ENCODE measurements at regions not wholly inside any gene's neighbourhood (a gene's known extent, or its start where the extent isn't known, plus 50 kb on each side); places are given as distances from the start of the nearest gene placed in this dataset.

DNA sequence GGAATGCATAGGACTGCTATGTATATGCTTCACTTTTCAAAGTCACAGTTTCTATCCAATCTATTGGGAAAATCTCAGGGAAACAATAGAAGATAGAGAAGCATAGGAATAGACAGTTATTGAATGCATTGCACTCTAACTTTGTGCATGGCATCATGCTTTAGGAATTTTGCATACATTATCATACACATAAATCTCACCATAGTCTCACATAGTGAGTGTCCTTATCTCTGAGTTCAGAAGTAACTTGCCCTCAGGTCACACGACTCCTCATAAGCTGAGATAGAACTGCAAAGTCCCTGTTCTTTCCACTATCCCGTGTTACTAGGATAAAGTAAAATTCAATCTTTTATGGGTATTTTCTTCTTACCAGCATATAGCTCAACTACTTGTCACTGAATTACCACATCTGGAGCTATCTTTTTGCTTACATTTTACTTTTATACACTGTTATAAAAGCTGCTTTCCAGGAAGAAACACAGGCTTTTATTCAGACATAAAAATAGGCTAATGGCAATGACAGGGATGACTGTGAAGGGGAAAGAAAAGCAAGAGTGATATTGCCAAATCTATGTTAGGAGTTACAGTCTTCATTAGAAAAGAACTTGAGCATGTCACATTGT lies 666.9 kb downstream of the XIRP2 start:
- no peak for ATAC-seq
- no peaks in the 10 kb centered on the region for H3K4me1 ChIP-seq (ENCODE audit: control insufficient read depth, insufficient read depth, low read length)
- in situ Hi-C loops (cut with HindIII; ENCODE audit: low pct_unique_long_range_greater_than_20kb, low sequenced_read_pairs) (no loop called here), intact Hi-C loops (cut with micrococcal nuclease; ENCODE audit: unreplicated experiment) (no loop called here)
- no peaks in the 10 kb centered on the region for H3K9me3 ChIP-seq (ENCODE audit: control insufficient read depth, insufficient read depth, low read depth, low read length)
- CTCF ChIA-PET = no interaction called here
- H3K36me3 ChIP-seq (ENCODE audit: control insufficient read depth, insufficient read depth, low read length) = no peaks in the 10 kb centered on the region
- no peak overlapping the region for H3K4me3 ChIP-seq (ENCODE audit: low read depth in 2 of 2, low read length in 2 of 2)
- H3K27ac ChIP-seq (ENCODE audit: low read length) = no peak overlapping the region
- TF ChIP-seq TCF7L2 (IDR thresholded peaks at IDR 0.05; ENCODE audit: low read depth, low read length) = no peak
- TF ChIP-seq, protein P1, sequence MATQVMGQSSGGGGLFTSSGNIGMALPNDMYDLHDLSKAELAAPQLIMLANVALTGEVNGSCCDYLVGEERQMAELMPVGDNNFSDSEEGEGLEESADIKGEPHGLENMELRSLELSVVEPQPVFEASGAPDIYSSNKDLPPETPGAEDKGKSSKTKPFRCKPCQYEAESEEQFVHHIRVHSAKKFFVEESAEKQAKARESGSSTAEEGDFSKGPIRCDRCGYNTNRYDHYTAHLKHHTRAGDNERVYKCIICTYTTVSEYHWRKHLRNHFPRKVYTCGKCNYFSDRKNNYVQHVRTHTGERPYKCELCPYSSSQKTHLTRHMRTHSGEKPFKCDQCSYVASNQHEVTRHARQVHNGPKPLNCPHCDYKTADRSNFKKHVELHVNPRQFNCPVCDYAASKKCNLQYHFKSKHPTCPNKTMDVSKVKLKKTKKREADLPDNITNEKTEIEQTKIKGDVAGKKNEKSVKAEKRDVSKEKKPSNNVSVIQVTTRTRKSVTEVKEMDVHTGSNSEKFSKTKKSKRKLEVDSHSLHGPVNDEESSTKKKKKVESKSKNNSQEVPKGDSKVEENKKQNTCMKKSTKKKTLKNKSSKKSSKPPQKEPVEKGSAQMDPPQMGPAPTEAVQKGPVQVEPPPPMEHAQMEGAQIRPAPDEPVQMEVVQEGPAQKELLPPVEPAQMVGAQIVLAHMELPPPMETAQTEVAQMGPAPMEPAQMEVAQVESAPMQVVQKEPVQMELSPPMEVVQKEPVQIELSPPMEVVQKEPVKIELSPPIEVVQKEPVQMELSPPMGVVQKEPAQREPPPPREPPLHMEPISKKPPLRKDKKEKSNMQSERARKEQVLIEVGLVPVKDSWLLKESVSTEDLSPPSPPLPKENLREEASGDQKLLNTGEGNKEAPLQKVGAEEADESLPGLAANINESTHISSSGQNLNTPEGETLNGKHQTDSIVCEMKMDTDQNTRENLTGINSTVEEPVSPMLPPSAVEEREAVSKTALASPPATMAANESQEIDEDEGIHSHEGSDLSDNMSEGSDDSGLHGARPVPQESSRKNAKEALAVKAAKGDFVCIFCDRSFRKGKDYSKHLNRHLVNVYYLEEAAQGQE (IDR thresholded peaks at IDR 0.05; ENCODE audit: insufficient read depth in 1 of 2, low read depth in 2 of 2, low read length in 1 of 2) = no peak
- TF ChIP-seq SIN3A (IDR thresholded peaks at IDR 0.05; ENCODE audit: borderline replicate concordance, insufficient read depth, low read depth, low read length) = no peak
- TF ChIP-seq, protein P2, sequence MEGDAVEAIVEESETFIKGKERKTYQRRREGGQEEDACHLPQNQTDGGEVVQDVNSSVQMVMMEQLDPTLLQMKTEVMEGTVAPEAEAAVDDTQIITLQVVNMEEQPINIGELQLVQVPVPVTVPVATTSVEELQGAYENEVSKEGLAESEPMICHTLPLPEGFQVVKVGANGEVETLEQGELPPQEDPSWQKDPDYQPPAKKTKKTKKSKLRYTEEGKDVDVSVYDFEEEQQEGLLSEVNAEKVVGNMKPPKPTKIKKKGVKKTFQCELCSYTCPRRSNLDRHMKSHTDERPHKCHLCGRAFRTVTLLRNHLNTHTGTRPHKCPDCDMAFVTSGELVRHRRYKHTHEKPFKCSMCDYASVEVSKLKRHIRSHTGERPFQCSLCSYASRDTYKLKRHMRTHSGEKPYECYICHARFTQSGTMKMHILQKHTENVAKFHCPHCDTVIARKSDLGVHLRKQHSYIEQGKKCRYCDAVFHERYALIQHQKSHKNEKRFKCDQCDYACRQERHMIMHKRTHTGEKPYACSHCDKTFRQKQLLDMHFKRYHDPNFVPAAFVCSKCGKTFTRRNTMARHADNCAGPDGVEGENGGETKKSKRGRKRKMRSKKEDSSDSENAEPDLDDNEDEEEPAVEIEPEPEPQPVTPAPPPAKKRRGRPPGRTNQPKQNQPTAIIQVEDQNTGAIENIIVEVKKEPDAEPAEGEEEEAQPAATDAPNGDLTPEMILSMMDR (IDR thresholded peaks at IDR 0.05) = no peak
- no peak for TF ChIP-seq POLR2AphosphoS5 (IDR thresholded peaks at IDR 0.05; ENCODE audit: low read depth, low read length)
- BruUV-seq (replicated peaks) = no TSS peak
- DNase-seq (ENCODE audit: low read depth, low spot score) = no peak
- no peaks in the 10 kb centered on the region for H3K27me3 ChIP-seq (ENCODE audit: control insufficient read depth, insufficient read depth, low read length)
- POLR2A ChIA-PET = no interaction called here

DNA sequence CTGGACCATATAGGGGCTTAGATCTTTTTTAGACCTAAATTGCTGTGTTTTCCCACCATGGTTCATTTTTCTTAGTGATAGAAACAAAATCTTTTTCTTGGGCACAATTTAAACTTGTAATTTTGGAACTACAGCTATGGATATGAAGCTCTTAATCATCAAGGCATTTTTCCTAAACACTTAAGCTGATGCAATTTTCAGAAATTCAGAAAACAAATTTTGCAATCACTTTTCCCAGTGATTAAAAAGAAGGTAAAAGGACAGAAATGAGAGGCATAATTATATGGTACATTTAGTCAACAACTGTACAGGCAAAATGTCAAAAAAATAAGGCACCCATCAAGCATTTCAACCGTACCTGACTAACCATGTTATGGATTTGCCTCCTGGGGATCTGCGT lies 665.4 kb downstream of the XIRP2 start:
- no peak overlapping the region for H3K27ac ChIP-seq (ENCODE audit: low read length)
- ATAC-seq (no peak), DNase-seq (ENCODE audit: low read depth, low spot score) (no peak)
- in situ Hi-C loops (cut with HindIII; ENCODE audit: low pct_unique_long_range_greater_than_20kb, low sequenced_read_pairs) = no loop called here
- no peak overlapping the region for H3K4me3 ChIP-seq (ENCODE audit: low read depth in 2 of 2, low read length in 2 of 2)
- no TSS peak for BruUV-seq (replicated peaks)
- H3K27me3 ChIP-seq (ENCODE audit: control insufficient read depth, insufficient read depth, low read length) = no peaks in the 10 kb centered on the region
- intact Hi-C loops (cut with micrococcal nuclease; ENCODE audit: unreplicated experiment) = no loop called here
- TF ChIP-seq, protein P2 (IDR thresholded peaks at IDR 0.05) = no peak
- TF ChIP-seq, protein P1 (IDR thresholded peaks at IDR 0.05; ENCODE audit: insufficient read depth in 1 of 2, low read depth in 2 of 2, low read length in 1 of 2) = no peak
- TF ChIP-seq TCF7L2 (IDR thresholded peaks at IDR 0.05; ENCODE audit: low read depth, low read length) (no peak), POLR2AphosphoS5 (IDR thresholded peaks at IDR 0.05; ENCODE audit: low read depth, low read length) (no peak), SIN3A (IDR thresholded peaks at IDR 0.05; ENCODE audit: borderline replicate concordance, insufficient read depth, low read depth, low read length) (no peak)
- POLR2A ChIA-PET = no interaction called here
- no peaks in the 10 kb centered on the region for H3K9me3 ChIP-seq (ENCODE audit: control insufficient read depth, insufficient read depth, low read depth, low read length)
- no peaks in the 10 kb centered on the region for H3K36me3 ChIP-seq (ENCODE audit: control insufficient read depth, insufficient read depth, low read length)
- H3K4me1 ChIP-seq (ENCODE audit: control insufficient read depth, insufficient read depth, low read length) = no peaks in the 10 kb centered on the region
- CTCF ChIA-PET = no interaction called here
